GM12873 (cell line): ENCODE measurements at regions not wholly inside any gene's neighbourhood (a gene's known extent, or its start where the extent isn't known, plus 50 kb on each side); places are given as distances from the start of the nearest gene placed in this dataset.

ENCODE experiments used
- CTCF ChIP-seq: IDR thresholded peaks from 2 replicates; pipeline ENCODE4 v1.5.1; 2012; ENCODE audit warnings: low read depth, mild to moderate bottlenecking, moderate library complexity, low read length, control low read depth; ENCODE audit not compliant: insufficient read depth; ENCODE audit errors: missing control alignments

- no peak for TF ChIP-seq CTCF
Measured at GRCh38 chr1:221122501-221122900, 243.3 kb downstream of the HLX start.

- no peak for TF ChIP-seq CTCF
Measured at GRCh38 chr1:221125976-221126375, 246.7 kb downstream of the HLX start.

GRCh38 chr1:221137666-221138065 is 258.4 kb downstream of the HLX start:
- no peak for TF ChIP-seq CTCF

- TF ChIP-seq CTCF = no peak
Measured at GRCh38 chr1:221138516-221138915, 259.3 kb downstream of the HLX start.

GRCh38 chr1:221139991-221140390 is 260.7 kb downstream of the HLX start:
- no peak for TF ChIP-seq CTCF

- TF ChIP-seq CTCF = no peak
Measured at GRCh38 chr1:221141096-221141495, 261.9 kb downstream of the HLX start.

- no peak for TF ChIP-seq CTCF
Measured at GRCh38 chr1:221141606-221142285, 262.5 kb downstream of the HLX start.

GRCh38 chr1:221148660-221149059 is 269.4 kb downstream of the HLX start:
- no peak for TF ChIP-seq CTCF
